Muscle layer of duodenum (tissue), 2 donors: ENCODE measurements at regions not wholly inside any gene's neighbourhood (a gene's known extent, or its start where the extent isn't known, plus 50 kb on each side); places are given as distances from the start of the nearest gene placed in this dataset.
"Not testable (repeated sequence)": the region's sequence is repeated elsewhere in the genome, so short reads cannot be mapped to it uniquely, and the experiment has no call there.

Experiments
- H3K27ac ChIP-seq: one replicate; pipeline ENCODE4 v1.7.0; 2013; ENCODE audit warnings: mild to moderate bottlenecking, low read length
- H3K27me3 ChIP-seq: one replicate; pipeline ENCODE4 v1.7.0; 2013; ENCODE audit warnings: low read depth, mild to moderate bottlenecking, control low read depth, low read length
- H3K36me3 ChIP-seq, 2 donors: one replicate each; pipeline ENCODE4 v1.7.0; 2013; ENCODE audit warnings: low read length in 2 of 2, control low read depth in 1 of 2, mild to moderate bottlenecking in 1 of 2; ENCODE audit not compliant: insufficient read depth in 2 of 2, control insufficient read depth in 1 of 2
- H3K4me1 ChIP-seq, 2 donors: one replicate each; pipeline ENCODE4 v1.7.0; 2013; ENCODE audit warnings: low read length in 2 of 2, mild to moderate bottlenecking in 2 of 2, control low read depth in 1 of 2, moderate library complexity in 1 of 2; ENCODE audit not compliant: insufficient read depth in 2 of 2, control insufficient read depth in 1 of 2
- H3K4me3 ChIP-seq, 2 donors: one replicate each; pipeline ENCODE4 v1.7.0; 2013; ENCODE audit warnings: low read length in 2 of 2, low read depth in 1 of 2, mild to moderate bottlenecking in 1 of 2
- H3K9me3 ChIP-seq, 2 donors: one replicate each; pipeline ENCODE4 v1.7.0; 2013; ENCODE audit warnings: low read length in 2 of 2, control low read depth in 1 of 2, mild to moderate bottlenecking in 1 of 2; ENCODE audit not compliant: control insufficient read depth in 1 of 2
- donor health status: healthy.

GRCh38 chr6:154638369-154638768 is 94.8 kb upstream of the SCAF8 start:
- H3K4me1 ChIP-seq, result no peaks in the 10 kb centered on the region
- H3K4me3 ChIP-seq, result no peak overlapping the region
- no peaks in the 10 kb centered on the region for H3K27me3 ChIP-seq
- H3K36me3 ChIP-seq, result no peaks in the 10 kb centered on the region
- H3K9me3 ChIP-seq, result no peaks in the 10 kb centered on the region
- no peak overlapping the region for H3K27ac ChIP-seq

- H3K27me3 ChIP-seq, H3K4me1 ChIP-seq, H3K4me3 ChIP-seq, H3K27ac ChIP-seq, H3K36me3 ChIP-seq, H3K9me3 ChIP-seq: not testable (repeated sequence)
Measured at GRCh38 chr6:154639196-154639595, 94.0 kb upstream of the SCAF8 start.

GRCh38 chr6:154648188-154648887 is 84.9 kb upstream of the SCAF8 start:
- Histone ChIP-seq H3K27ac (no peak overlapping the region), H3K4me1 (peaks cover 0 to 2% of the 10 kb centered on the region in 2 donors), H3K9me3 (no peaks in the 10 kb centered on the region), H3K4me3 (no peak overlapping the region), H3K27me3 (no peaks in the 10 kb centered on the region), H3K36me3 (no peaks in the 10 kb centered on the region)

- H3K27ac ChIP-seq, result no peak overlapping the region
- H3K4me3 ChIP-seq, result no peak overlapping the region
- H3K27me3 ChIP-seq, result no peaks in the 10 kb centered on the region
Measured at GRCh38 chr6:154648888-154649205, 84.4 kb upstream of the SCAF8 start.

GRCh38 chr6:154649721-154650120 is 83.5 kb upstream of the SCAF8 start:
- no peaks in the 10 kb centered on the region for H3K27me3 ChIP-seq
- no peak overlapping the region for H3K27ac ChIP-seq
- no peak overlapping the region for H3K4me3 ChIP-seq
- no peaks in the 10 kb centered on the region for H3K9me3 ChIP-seq
- H3K36me3 ChIP-seq, result no peaks in the 10 kb centered on the region
- H3K4me1 ChIP-seq, result peaks cover 0 to 5% of the 10 kb centered on the region in 2 donors

More at GRCh38 chr6:154648888-154649205, 84.4 kb upstream of the SCAF8 start:
- H3K9me3 ChIP-seq, result no peaks in the 10 kb centered on the region
- H3K36me3 ChIP-seq, result no peaks in the 10 kb centered on the region
- peaks cover 0 to 5% of the 10 kb centered on the region in 2 donors for H3K4me1 ChIP-seq

GRCh38 chr6:154650351-154650750 is 82.9 kb upstream of the SCAF8 start:
- Histone ChIP-seq H3K27ac (no peak overlapping the region), H3K9me3 (no peaks in the 10 kb centered on the region), H3K4me1 (peaks cover 0 to 5% of the 10 kb centered on the region in 2 donors), H3K36me3 (no peaks in the 10 kb centered on the region), H3K4me3 (no peak overlapping the region), H3K27me3 (no peaks in the 10 kb centered on the region)

GRCh38 chr6:154651656-154652055 is 81.6 kb upstream of the SCAF8 start:
- no peaks in the 10 kb centered on the region for H3K9me3 ChIP-seq
- no peak overlapping the region for H3K27ac ChIP-seq
- H3K36me3 ChIP-seq, result no peaks in the 10 kb centered on the region
- H3K4me1 ChIP-seq, result peaks cover 0 to 5% of the 10 kb centered on the region in 2 donors
- H3K4me3 ChIP-seq, result no peak overlapping the region
- no peaks in the 10 kb centered on the region for H3K27me3 ChIP-seq

GRCh38 chr6:154653385-154653784 is 79.8 kb upstream of the SCAF8 start:
- H3K27ac ChIP-seq, result peak overlapping the region; percentile 22
- H3K27me3 ChIP-seq, result no peaks in the 10 kb centered on the region
- H3K36me3 ChIP-seq, result no peaks in the 10 kb centered on the region
- no peak overlapping the region for H3K4me3 ChIP-seq
- peaks cover 0 to 5% of the 10 kb centered on the region in 2 donors for H3K4me1 ChIP-seq
- no peaks in the 10 kb centered on the region for H3K9me3 ChIP-seq

GRCh38 chr6:154653853-154654252 is 79.4 kb upstream of the SCAF8 start:
- Histone ChIP-seq H3K36me3 (no peaks in the 10 kb centered on the region), H3K27me3 (no peaks in the 10 kb centered on the region), H3K4me1 (peaks cover 0 to 5% of the 10 kb centered on the region in 2 donors), H3K9me3 (no peaks in the 10 kb centered on the region), H3K27ac (no peak overlapping the region), H3K4me3 (no peak overlapping the region)

- peaks cover 0 to 5% of the 10 kb centered on the region in 2 donors for H3K4me1 ChIP-seq
- no peaks in the 10 kb centered on the region for H3K36me3 ChIP-seq
- H3K27me3 ChIP-seq, result no peaks in the 10 kb centered on the region
- H3K9me3 ChIP-seq, result no peaks in the 10 kb centered on the region
- H3K4me3 ChIP-seq, result no peak overlapping the region
- H3K27ac ChIP-seq, result no peak overlapping the region
Measured at GRCh38 chr6:154656660-154657059, 76.6 kb upstream of the SCAF8 start.

GRCh38 chr6:154661768-154662167 is 71.4 kb upstream of the SCAF8 start:
- no peaks in the 10 kb centered on the region for H3K9me3 ChIP-seq
- H3K4me3 ChIP-seq, result no peak overlapping the region
- H3K36me3 ChIP-seq, result no peaks in the 10 kb centered on the region
- no peaks in the 10 kb centered on the region for H3K27me3 ChIP-seq
- no peak overlapping the region for H3K27ac ChIP-seq
- H3K4me1 ChIP-seq, result no peaks in the 10 kb centered on the region

GRCh38 chr6:154664287-154664686 is 68.9 kb upstream of the SCAF8 start:
- Histone ChIP-seq H3K36me3 (no peaks in the 10 kb centered on the region), H3K27me3 (no peaks in the 10 kb centered on the region), H3K9me3 (no peaks in the 10 kb centered on the region), H3K4me1 (no peaks in the 10 kb centered on the region), H3K27ac (no peak overlapping the region), H3K4me3 (no peak overlapping the region)
